Natural killer cell treated with Interleukin-12 subunit alpha and Interleukin-12 subunit beta and Interleukin-15 and Interleukin-18, amount 100 ng/mL, for 72 hours (primary cell): ENCODE measurements at regions not wholly inside any gene's neighbourhood (a gene's known extent, or its start where the extent isn't known, plus 50 kb on each side); places are given as distances from the start of the nearest gene placed in this dataset.
"Not testable (repeated sequence)": the region's sequence is repeated elsewhere in the genome, so short reads cannot be mapped to it uniquely, and the experiment has no call there.

ENCODE experiments used
- ATAC-seq, 2 donors: fragments of 150-1000 bp; cut with Tn5 transposase in 1 of 2; sonication (Bioruptor Pico), chemical (Tn5 transposase) in 1 of 2; 2 replicates each; pipeline ENCODE4 v1.10.0; 2021
- DNase-seq: peaks from one replicate; pipeline ENCODE4 v3.0.0; 2022; ENCODE audit warnings: low spot score
- H3K27ac Mint-ChIP-seq, 2 donors: 1 replicate in 1 of 2; 2 replicates in 1 of 2; pipeline ENCODE4 v1.8.0; 2022; ENCODE audit warnings: mixed read lengths in 2 of 2, mild to moderate bottlenecking in 1 of 2, moderate library complexity in 1 of 2
- H3K27me3 Mint-ChIP-seq, 2 donors: 1 replicate in 1 of 2; 2 replicates in 1 of 2; pipeline ENCODE4 v1.8.0; 2022; ENCODE audit warnings: mixed read lengths in 2 of 2
- H3K36me3 Mint-ChIP-seq: one replicate; pipeline ENCODE4 v1.8.0; 2022; ENCODE audit warnings: mixed read lengths
- H3K4me1 Mint-ChIP-seq, 2 donors: 1 replicate in 1 of 2; 2 replicates in 1 of 2; pipeline ENCODE4 v1.8.0; 2022; ENCODE audit warnings: low read depth in 2 of 2, mixed read lengths in 2 of 2, mild to moderate bottlenecking in 1 of 2
- H3K4me3 Mint-ChIP-seq: one replicate; pipeline ENCODE4 v1.8.0; 2022; ENCODE audit warnings: mixed read lengths
- H3K9me3 Mint-ChIP-seq: 2 replicates; pipeline ENCODE4 v1.8.0; 2022; ENCODE audit warnings: mixed read lengths

GRCh38 chr10:25745976-25746375 lies 188.1 kb upstream of the MYO3A start:
- Mint-ChIP-seq H3K27me3 (peaks cover 0 to 12% of the 10 kb centered on the region in 2 donors), H3K27ac (no peak overlapping the region), H3K36me3 (no peaks in the 10 kb centered on the region), H3K9me3 (no peaks in the 10 kb centered on the region), H3K4me3 (no peak overlapping the region), H3K4me1 (no peaks in the 10 kb centered on the region)
- no peak for DNase-seq
- ATAC-seq: no peak

GRCh38 chr10:25747084-25747483 lies 186.9 kb upstream of the MYO3A start:
- no peaks in the 10 kb centered on the region for H3K4me1 Mint-ChIP-seq
- no peak for DNase-seq
- H3K4me3 Mint-ChIP-seq: no peak overlapping the region
- H3K27ac Mint-ChIP-seq: no peak overlapping the region
- no peaks in the 10 kb centered on the region for H3K36me3 Mint-ChIP-seq
- ATAC-seq: no peak
- no peaks in the 10 kb centered on the region for H3K9me3 Mint-ChIP-seq
- H3K27me3 Mint-ChIP-seq: peaks cover 0 to 5% of the 10 kb centered on the region in 2 donors

- Mint-ChIP-seq H3K9me3 (no peaks in the 10 kb centered on the region), H3K27me3 (no peaks in the 10 kb centered on the region), H3K27ac (no peak overlapping the region), H3K4me1 (no peaks in the 10 kb centered on the region), H3K4me3 (no peak overlapping the region), H3K36me3 (no peaks in the 10 kb centered on the region)
- DNase-seq (no peak), ATAC-seq (no peak)
Observed at GRCh38 chr10:25748509-25748908, 185.5 kb upstream of the MYO3A start.

GRCh38 chr10:25753776-25754175 lies 180.3 kb upstream of the MYO3A start:
- H3K36me3 Mint-ChIP-seq: no peaks in the 10 kb centered on the region
- ATAC-seq (no peak), DNase-seq (no peak)
- H3K4me1 Mint-ChIP-seq: no peaks in the 10 kb centered on the region
- H3K9me3 Mint-ChIP-seq: no peaks in the 10 kb centered on the region
- no peak overlapping the region for H3K27ac Mint-ChIP-seq
- H3K4me3 Mint-ChIP-seq: no peak overlapping the region
- H3K27me3 Mint-ChIP-seq: no peaks in the 10 kb centered on the region

- not testable (repeated sequence) for H3K4me1 Mint-ChIP-seq, H3K27ac Mint-ChIP-seq
Observed at GRCh38 chr10:25755874-25756273, 178.2 kb upstream of the MYO3A start.

GRCh38 chr10:25756784-25757183 lies 177.2 kb upstream of the MYO3A start:
- DNase-seq (no peak), ATAC-seq (no peak)
- Mint-ChIP-seq H3K27ac (no peak overlapping the region), H3K9me3 (no peaks in the 10 kb centered on the region), H3K4me1 (no peaks in the 10 kb centered on the region), H3K4me3 (no peak overlapping the region), H3K36me3 (no peaks in the 10 kb centered on the region), H3K27me3 (no peaks in the 10 kb centered on the region)

More at GRCh38 chr10:25755874-25756273, 178.2 kb upstream of the MYO3A start:
- not testable (repeated sequence) for H3K9me3 Mint-ChIP-seq, H3K4me3 Mint-ChIP-seq, DNase-seq, ATAC-seq, H3K27me3 Mint-ChIP-seq, H3K36me3 Mint-ChIP-seq

- H3K9me3 Mint-ChIP-seq: no peaks in the 10 kb centered on the region
- no peak for ATAC-seq
Observed at GRCh38 chr10:25758041-25758457, 176.0 kb upstream of the MYO3A start.

GRCh38 chr10:25758511-25758910 lies 175.5 kb upstream of the MYO3A start:
- no peaks in the 10 kb centered on the region for H3K9me3 Mint-ChIP-seq
- no peak for ATAC-seq
- no peaks in the 10 kb centered on the region for H3K4me1 Mint-ChIP-seq
- no peak overlapping the region for H3K27ac Mint-ChIP-seq
- H3K27me3 Mint-ChIP-seq: no peaks in the 10 kb centered on the region
- no peaks in the 10 kb centered on the region for H3K36me3 Mint-ChIP-seq
- H3K4me3 Mint-ChIP-seq: no peak overlapping the region
- DNase-seq: no peak

More at GRCh38 chr10:25758041-25758457, 176.0 kb upstream of the MYO3A start:
- DNase-seq: no peak
- H3K36me3 Mint-ChIP-seq: no peaks in the 10 kb centered on the region
- no peak overlapping the region for H3K27ac Mint-ChIP-seq
- no peaks in the 10 kb centered on the region for H3K27me3 Mint-ChIP-seq
- H3K4me1 Mint-ChIP-seq: no peaks in the 10 kb centered on the region
- no peak overlapping the region for H3K4me3 Mint-ChIP-seq

- H3K4me3 Mint-ChIP-seq: no peak overlapping the region
- DNase-seq (no peak), ATAC-seq (no peak)
- H3K27me3 Mint-ChIP-seq: peaks cover 6 to 14% of the 10 kb centered on the region in 2 donors
- H3K36me3 Mint-ChIP-seq: no peaks in the 10 kb centered on the region
- H3K9me3 Mint-ChIP-seq: peaks cover 3% of the 10 kb centered on the region
- no peaks in the 10 kb centered on the region for H3K4me1 Mint-ChIP-seq
- no peak overlapping the region for H3K27ac Mint-ChIP-seq
Observed at GRCh38 chr10:25761937-25762336, 172.1 kb upstream of the MYO3A start.

GRCh38 chr10:25766213-25766612 lies 167.8 kb upstream of the MYO3A start:
- no peaks in the 10 kb centered on the region for H3K4me1 Mint-ChIP-seq
- DNase-seq: no peak
- ATAC-seq: no peak
- no peak overlapping the region for H3K4me3 Mint-ChIP-seq
- H3K36me3 Mint-ChIP-seq: no peaks in the 10 kb centered on the region
- peaks cover 3% of the 10 kb centered on the region for H3K9me3 Mint-ChIP-seq
- H3K27me3 Mint-ChIP-seq: peaks cover 6 to 17% of the 10 kb centered on the region in 2 donors
- H3K27ac Mint-ChIP-seq: no peak overlapping the region

- no peak overlapping the region for H3K27ac Mint-ChIP-seq
Observed at GRCh38 chr10:25766687-25767221, 167.3 kb upstream of the MYO3A start.

GRCh38 chr10:25768167-25768566 lies 165.9 kb upstream of the MYO3A start:
- Mint-ChIP-seq H3K4me1 (no peaks in the 10 kb centered on the region), H3K27me3 (peaks cover 6 to 17% of the 10 kb centered on the region in 2 donors), H3K9me3 (peaks cover 3% of the 10 kb centered on the region), H3K27ac (no peak overlapping the region), H3K36me3 (no peaks in the 10 kb centered on the region), H3K4me3 (no peak overlapping the region)
- no peak for DNase-seq
- ATAC-seq: no peak

More at GRCh38 chr10:25766687-25767221, 167.3 kb upstream of the MYO3A start:
- DNase-seq: no peak
- no peaks in the 10 kb centered on the region for H3K36me3 Mint-ChIP-seq
- no peak for ATAC-seq
- H3K27me3 Mint-ChIP-seq: peaks cover 6 to 17% of the 10 kb centered on the region in 2 donors
- H3K9me3 Mint-ChIP-seq: peaks cover 3% of the 10 kb centered on the region
- no peaks in the 10 kb centered on the region for H3K4me1 Mint-ChIP-seq
- no peak overlapping the region for H3K4me3 Mint-ChIP-seq

GRCh38 chr10:25778646-25779045 lies 155.4 kb upstream of the MYO3A start:
- H3K36me3 Mint-ChIP-seq: no peaks in the 10 kb centered on the region
- no peaks in the 10 kb centered on the region for H3K9me3 Mint-ChIP-seq
- no peaks in the 10 kb centered on the region for H3K27me3 Mint-ChIP-seq
- H3K27ac Mint-ChIP-seq: no peak overlapping the region
- H3K4me1 Mint-ChIP-seq: no peaks in the 10 kb centered on the region
- H3K4me3 Mint-ChIP-seq: no peak overlapping the region
- ATAC-seq: no peak
- DNase-seq: no peak

GRCh38 chr10:25786161-25786560 lies 147.9 kb upstream of the MYO3A start:
- no peaks in the 10 kb centered on the region for H3K4me1 Mint-ChIP-seq
- H3K4me3 Mint-ChIP-seq: no peak overlapping the region
- H3K36me3 Mint-ChIP-seq: peaks cover 4% of the 10 kb centered on the region
- peaks cover 0 to 5% of the 10 kb centered on the region in 2 donors for H3K27me3 Mint-ChIP-seq
- no peak overlapping the region for H3K27ac Mint-ChIP-seq
- no peak for ATAC-seq
- H3K9me3 Mint-ChIP-seq: peaks cover 3% of the 10 kb centered on the region
- DNase-seq: no peak

GRCh38 chr10:25786899-25787298 lies 147.1 kb upstream of the MYO3A start:
- no peak overlapping the region for H3K27ac Mint-ChIP-seq

More at GRCh38 chr10:25786899-25787298, 147.1 kb upstream of the MYO3A start:
- Mint-ChIP-seq H3K4me1 (no peaks in the 10 kb centered on the region), H3K9me3 (peaks cover 4% of the 10 kb centered on the region), H3K27me3 (peaks cover 0 to 6% of the 10 kb centered on the region in 2 donors), H3K36me3 (peaks cover 5% of the 10 kb centered on the region), H3K4me3 (no peak overlapping the region)
- ATAC-seq (no peak), DNase-seq (no peak)
